Esophagus squamous epithelium (tissue), 5 donors: ENCODE measurements at regions not wholly inside any gene's neighbourhood (a gene's known extent, or its start where the extent isn't known, plus 50 kb on each side); places are given as distances from the start of the nearest gene placed in this dataset.

Source experiments
- DNase-seq: peaks from one replicate; lab custom pipeline; 2025; lab: John Stamatoyannopoulos, UW
- H3K27ac ChIP-seq, 4 donors: fragments of 200-600 bp; sonication (generic); one replicate each; pipeline ENCODE4 v1.5.1; 2016 to 2019; ENCODE audit warnings: mild to moderate bottlenecking in 1 of 4
- H3K27me3 ChIP-seq, 4 donors: fragments of 200-600 bp; sonication (generic); 1 replicate in 3 of 4; 2 replicates in 1 of 4; pipeline versions ENCODE4 v1.5.1 to v1.6.0; 2017 to 2021; ENCODE audit warnings: antibody characterized with exemption in 1 of 4
- H3K36me3 ChIP-seq, 3 donors: fragments of 200-600 bp; sonication (generic); one replicate each; pipeline ENCODE4 v1.5.1; 2016 to 2019
- H3K4me1 ChIP-seq, 3 donors: fragments of 200-600 bp; sonication (generic); one replicate each; pipeline ENCODE4 v1.5.1; 2017 to 2019
- H3K4me3 ChIP-seq, 4 donors: fragments of 200-600 bp; sonication (generic); 1 replicate in 3 of 4; 2 replicates in 1 of 4; pipeline ENCODE4 v1.5.1; 2016 to 2019; ENCODE audit warnings: mild to moderate bottlenecking in 2 of 4, moderate library complexity in 1 of 4
- H3K9me3 ChIP-seq, 3 donors: fragments of 200-600 bp; sonication (generic); one replicate each; pipeline ENCODE4 v1.5.1; 2016 to 2019
- POLR2A ChIP-seq, 4 donors: fragments of 450-650 bp; IDR thresholded peaks; one replicate each; pipeline ENCODE4 v1.6.1; 2017; ENCODE audit warnings: antibody characterized with exemption in 4 of 4, mild to moderate bottlenecking in 4 of 4, moderate library complexity in 3 of 4
- WGBS, 2 donors: methylation state at CpG; one replicate each; pipeline ENCODE4 v1.1.5; 2018; 5-methylcytosine and 5-hydroxymethylcytosine counted together
- intact Hi-C: fragments of 100-400 bp; cut with DNase I; formaldehyde crosslinking; loops from one replicate; pipeline ENCODE4 v1.15.0; 2022
- TF ChIP-seq, protein P1 (sequence below), 6 experiments: fragments of 450-650 bp in 4 of 6; fragments of 200-600 bp in 2 of 6; sonication (generic) in 2 of 6; IDR thresholded peaks; one replicate each; pipeline ENCODE4 v1.5.1; 2016 to 2019; ENCODE audit warnings: antibody characterized with exemption in 6 of 6, mild to moderate bottlenecking in 4 of 6, moderate library complexity in 4 of 6
- donor health status: DM: yes; HTN: yes; CAD: no.

DNA sequence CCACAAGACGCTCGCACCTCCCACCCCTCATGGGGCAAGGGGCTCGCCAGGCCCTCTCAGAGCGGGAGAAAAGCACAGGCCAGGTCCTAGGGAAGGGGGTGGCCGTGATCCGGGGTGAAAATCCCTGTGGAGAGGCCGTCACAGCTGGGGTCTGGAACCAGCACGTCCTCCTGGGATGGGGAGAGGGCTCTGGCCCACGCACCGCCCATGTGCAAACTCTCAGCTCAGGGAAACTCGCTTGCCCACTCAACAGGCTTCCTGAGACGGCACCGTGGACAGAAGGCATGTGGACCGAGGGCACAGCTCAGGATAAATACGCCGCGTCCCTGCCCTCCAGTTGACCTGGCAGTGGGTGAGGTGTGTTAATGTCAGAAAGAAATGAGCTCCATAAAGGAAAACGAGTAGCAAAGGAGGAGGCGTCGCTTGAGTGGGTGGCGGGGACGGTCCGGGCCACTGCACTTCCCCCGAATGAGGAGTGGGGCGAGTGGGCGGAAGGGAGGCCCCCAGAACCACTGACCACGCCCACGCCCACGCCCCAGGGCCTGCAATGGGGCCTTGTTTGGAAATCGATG, 57.6 kb upstream of the GALNT9 start:
- no peaks in the 10 kb centered on the region for H3K9me3 ChIP-seq
- no peaks in the 10 kb centered on the region for H3K4me1 ChIP-seq
- no peak for DNase-seq
- TF ChIP-seq POLR2A (IDR thresholded peaks at IDR 0.05) = no peak
- TF ChIP-seq, protein P1, sequence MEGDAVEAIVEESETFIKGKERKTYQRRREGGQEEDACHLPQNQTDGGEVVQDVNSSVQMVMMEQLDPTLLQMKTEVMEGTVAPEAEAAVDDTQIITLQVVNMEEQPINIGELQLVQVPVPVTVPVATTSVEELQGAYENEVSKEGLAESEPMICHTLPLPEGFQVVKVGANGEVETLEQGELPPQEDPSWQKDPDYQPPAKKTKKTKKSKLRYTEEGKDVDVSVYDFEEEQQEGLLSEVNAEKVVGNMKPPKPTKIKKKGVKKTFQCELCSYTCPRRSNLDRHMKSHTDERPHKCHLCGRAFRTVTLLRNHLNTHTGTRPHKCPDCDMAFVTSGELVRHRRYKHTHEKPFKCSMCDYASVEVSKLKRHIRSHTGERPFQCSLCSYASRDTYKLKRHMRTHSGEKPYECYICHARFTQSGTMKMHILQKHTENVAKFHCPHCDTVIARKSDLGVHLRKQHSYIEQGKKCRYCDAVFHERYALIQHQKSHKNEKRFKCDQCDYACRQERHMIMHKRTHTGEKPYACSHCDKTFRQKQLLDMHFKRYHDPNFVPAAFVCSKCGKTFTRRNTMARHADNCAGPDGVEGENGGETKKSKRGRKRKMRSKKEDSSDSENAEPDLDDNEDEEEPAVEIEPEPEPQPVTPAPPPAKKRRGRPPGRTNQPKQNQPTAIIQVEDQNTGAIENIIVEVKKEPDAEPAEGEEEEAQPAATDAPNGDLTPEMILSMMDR (IDR thresholded peaks at IDR 0.05) = no peak
- intact Hi-C loops = no loop called here
- H3K36me3 ChIP-seq = no peaks in the 10 kb centered on the region
- H3K27ac ChIP-seq = no peak overlapping the region
- H3K4me3 ChIP-seq = no peak overlapping the region
- WGBS, 2 donors = 52 to 55% methylated on average over 18 to 20 of the region's 30 CpGs
- peaks cover 0 to 90% (median 8%) of the 10 kb centered on the region in 4 donors for H3K27me3 ChIP-seq

DNA sequence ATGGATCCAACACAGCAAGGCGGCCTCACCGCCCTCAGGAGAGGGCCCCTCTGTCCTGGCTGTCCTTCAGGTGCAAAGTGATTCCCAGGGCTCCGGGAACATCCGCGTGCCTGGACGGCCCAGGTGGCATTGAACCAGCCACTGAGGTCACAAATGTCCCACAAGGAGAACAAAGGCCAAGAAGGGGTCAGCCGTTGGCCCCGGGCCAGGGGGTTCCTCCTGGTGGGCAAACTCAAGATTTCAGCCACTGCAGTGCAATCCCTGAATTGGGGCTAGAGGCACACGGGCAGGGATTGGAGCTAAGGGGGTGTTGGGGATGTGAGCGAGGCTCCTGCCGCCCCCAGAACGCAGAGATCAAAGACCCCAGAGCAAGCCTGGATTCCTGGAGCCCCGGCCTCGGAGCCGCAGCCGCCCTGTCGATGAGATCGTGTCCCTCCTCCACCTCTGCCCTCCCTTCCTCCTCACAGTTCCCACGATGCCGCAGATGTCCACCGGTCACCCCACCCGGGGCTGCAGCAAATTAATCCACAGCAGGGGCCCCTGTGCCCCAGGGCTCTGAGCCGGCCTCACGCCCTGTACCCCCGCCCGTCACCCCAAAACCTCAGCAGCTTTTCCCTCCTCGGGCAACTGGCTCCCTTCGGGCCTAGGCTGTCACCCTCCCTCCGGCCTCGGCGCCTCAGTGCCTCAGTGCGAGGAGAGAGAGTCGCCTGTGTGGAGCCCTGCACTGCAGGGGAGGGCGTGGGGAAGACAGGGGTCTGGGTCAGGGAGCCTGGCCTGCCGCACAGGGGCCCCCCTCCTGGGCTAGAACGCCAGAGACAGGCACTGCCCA, 56.7 kb upstream of the GALNT9 start:
- TF ChIP-seq, protein P1 (IDR thresholded peaks at IDR 0.05) = no peak
- no peak for TF ChIP-seq POLR2A (IDR thresholded peaks at IDR 0.05)
- no peak overlapping the region for H3K4me3 ChIP-seq
- intact Hi-C loops = no loop called here
- WGBS, 2 donors = 36 to 50% methylated on average over 9 to 20 of the region's 36 CpGs
- no peak overlapping the region for H3K27ac ChIP-seq
- DNase-seq = no peak
- no peaks in the 10 kb centered on the region for H3K9me3 ChIP-seq
- H3K4me1 ChIP-seq = no peaks in the 10 kb centered on the region
- no peaks in the 10 kb centered on the region for H3K36me3 ChIP-seq
- peaks cover 0 to 93% (median 8%) of the 10 kb centered on the region in 4 donors for H3K27me3 ChIP-seq

DNA sequence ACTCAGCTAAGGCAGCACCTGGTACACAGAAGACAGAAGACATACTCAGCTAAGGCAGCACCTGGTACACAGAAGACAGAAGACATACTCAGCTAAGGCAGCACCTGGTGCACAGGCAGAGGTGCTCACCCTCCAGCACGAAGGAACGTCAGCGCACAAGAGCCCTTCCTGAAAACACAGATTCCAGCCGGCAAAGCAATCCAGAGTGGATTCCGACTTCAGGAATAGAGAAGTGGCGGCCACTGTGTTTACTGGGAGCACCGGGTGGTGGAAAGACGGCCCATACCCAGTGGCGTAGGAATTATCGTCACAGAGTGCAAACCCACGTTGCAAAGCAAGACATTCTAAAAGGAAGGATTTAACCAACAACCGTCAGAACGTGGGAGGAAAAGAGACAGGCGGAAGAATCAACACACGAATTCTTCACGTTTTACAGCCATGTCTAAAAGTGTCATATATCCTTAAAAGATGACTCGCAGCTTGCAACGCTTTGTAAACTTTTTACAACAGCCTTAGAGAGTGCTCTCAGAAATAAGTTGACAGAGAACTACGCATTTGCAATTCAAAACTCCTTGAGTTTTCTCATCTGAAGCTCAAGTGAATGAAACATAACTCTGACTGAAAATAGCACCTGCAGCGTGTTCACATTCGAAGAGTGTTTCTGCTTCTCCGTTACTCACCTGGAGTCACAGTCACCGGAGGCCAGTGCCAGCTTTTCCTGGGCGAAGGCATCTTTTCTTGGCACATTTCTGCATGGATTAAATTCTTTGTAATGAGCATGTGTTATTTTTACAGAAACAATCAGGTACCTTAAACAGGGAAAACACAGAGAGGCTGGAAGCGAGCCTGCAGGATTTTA, 55.8 kb upstream of the GALNT9 start:
- H3K27me3 ChIP-seq = peaks cover 0 to 93% (median 10%) of the 10 kb centered on the region in 4 donors
- 21 to 24% methylated on average over 24 to 25 of the region's 25 CpGs for WGBS, 2 donors

DNA sequence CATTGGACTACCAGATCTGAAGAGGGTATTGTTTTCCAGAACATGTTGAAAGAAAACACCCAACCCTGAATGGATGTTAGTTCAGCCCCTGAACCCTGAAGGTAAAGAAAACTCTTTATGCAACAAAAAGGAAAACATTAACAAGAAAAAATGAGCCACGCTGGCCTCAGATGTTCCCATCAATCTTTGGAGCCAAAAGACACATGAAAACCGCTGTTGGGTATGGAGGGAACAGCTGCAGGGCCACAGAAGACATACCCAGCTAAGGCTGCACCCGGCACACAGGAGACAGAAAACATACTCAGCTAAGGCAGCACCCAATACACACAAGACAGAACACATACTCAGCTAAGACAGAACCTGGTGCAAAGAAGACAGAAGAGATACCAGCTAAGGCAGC, 51.3 kb upstream of the GALNT9 start:
- TF ChIP-seq POLR2A (IDR thresholded peaks at IDR 0.05) = no peak
- TF ChIP-seq, protein P1 (IDR thresholded peaks at IDR 0.05) = no peak
- Histone ChIP-seq H3K4me3 (no peak overlapping the region), H3K27ac (no peak overlapping the region), H3K36me3 (no peaks in the 10 kb centered on the region), H3K27me3 (peaks cover 0 to 85% (median 5%) of the 10 kb centered on the region in 4 donors), H3K4me1 (no peaks in the 10 kb centered on the region), H3K9me3 (no peaks in the 10 kb centered on the region)
- intact Hi-C loops = no loop called here
- WGBS, 2 donors = 11 to 14% methylated on average over 3 of the region's 3 CpGs
- no peak for DNase-seq

More for the DNA sequence above, 55.8 kb upstream of the GALNT9 start:
- H3K4me1 ChIP-seq = no peaks in the 10 kb centered on the region
- no peak overlapping the region for H3K4me3 ChIP-seq
- H3K9me3 ChIP-seq = no peaks in the 10 kb centered on the region
- no peaks in the 10 kb centered on the region for H3K36me3 ChIP-seq
- DNase-seq = no peak
- no peak overlapping the region for H3K27ac ChIP-seq
- TF ChIP-seq, protein P1 (IDR thresholded peaks at IDR 0.05) = no peak
- TF ChIP-seq POLR2A (IDR thresholded peaks at IDR 0.05) = no peak
- intact Hi-C loops = no loop called here
